ENCODE measurements at regions not wholly inside any gene's neighbourhood (a gene's known extent, or its start where the extent isn't known, plus 50 kb on each side); places are given as distances from the start of the nearest gene placed in this dataset.

DNA sequence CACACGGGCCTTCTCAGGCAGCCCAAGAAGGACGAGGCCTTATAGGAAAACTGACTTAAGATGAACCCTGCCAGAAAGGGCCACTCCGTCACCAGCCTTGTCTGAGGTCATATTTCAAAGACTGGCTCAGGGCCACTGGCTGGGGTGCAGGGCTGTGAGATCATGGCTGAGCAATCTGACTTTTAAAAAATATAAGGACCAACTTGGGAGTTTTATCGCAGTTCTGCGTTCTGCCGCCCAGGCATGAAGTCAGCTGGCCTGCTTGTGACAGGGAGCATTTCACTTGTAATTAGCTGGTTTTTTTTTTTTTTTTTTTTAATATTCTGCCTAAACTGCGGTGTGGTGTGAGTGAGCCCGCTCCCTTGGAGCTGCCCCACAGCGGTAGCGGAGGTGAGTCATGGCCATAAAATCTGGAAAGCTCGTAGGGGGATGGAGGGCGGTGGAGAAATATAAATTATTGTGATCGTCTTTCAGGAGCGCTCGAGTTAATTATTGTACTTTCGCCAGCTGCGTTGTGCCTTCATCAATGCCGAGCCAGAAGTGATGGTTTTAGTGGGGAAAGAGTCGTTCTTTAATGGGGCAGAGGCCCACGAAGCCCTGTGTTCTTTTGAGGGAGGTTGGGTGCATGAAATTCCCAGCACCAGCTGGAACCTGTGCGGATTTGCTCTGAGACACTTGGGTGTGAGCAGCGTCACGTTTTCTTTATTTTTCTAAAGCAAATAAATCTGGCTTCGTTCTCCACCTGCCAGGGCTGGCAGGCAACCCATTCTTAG, 231.9 kb downstream of the C12orf75 start:
- TF ChIP-seq ZNF274 (IDR thresholded peaks at IDR 0.05; ENCODE audit: insufficient read depth, insufficient read length) (no peak), EP300 (IDR thresholded peaks at IDR 0.05; ENCODE audit: borderline replicate concordance in 1 of 2, control insufficient read depth in 1 of 2, low read depth in 2 of 2, low read length in 2 of 2) (no peak), CHD2 (IDR thresholded peaks at IDR 0.05; ENCODE audit: borderline replicate concordance, low read depth, low read length) (no peak), RB1 (IDR thresholded peaks at IDR 0.05; ENCODE audit: borderline replicate concordance) (no peak), GABPA (IDR thresholded peaks at IDR 0.05; ENCODE audit: low read depth) (no peak), KDM1A (IDR thresholded peaks at IDR 0.05; ENCODE audit: borderline replicate concordance) (no peak), POLR2A (IDR thresholded peaks at IDR 0.05; ENCODE audit: low read depth, low read length) (no peak), BRCA1 (IDR thresholded peaks at IDR 0.05; ENCODE audit: low read depth, low read length) (no peak), EED (IDR thresholded peaks at IDR 0.05; ENCODE audit: low read depth) (no peak), POLR2AphosphoS5 (IDR thresholded peaks at IDR 0.05; ENCODE audit: low read length) (no peak), CBX5 (IDR thresholded peaks at IDR 0.05; ENCODE audit: low read depth) (no peak), TCF12 (IDR thresholded peaks at IDR 0.05; ENCODE audit: low read depth, low read length) (no peak)
- TF ChIP-seq, protein P1, sequence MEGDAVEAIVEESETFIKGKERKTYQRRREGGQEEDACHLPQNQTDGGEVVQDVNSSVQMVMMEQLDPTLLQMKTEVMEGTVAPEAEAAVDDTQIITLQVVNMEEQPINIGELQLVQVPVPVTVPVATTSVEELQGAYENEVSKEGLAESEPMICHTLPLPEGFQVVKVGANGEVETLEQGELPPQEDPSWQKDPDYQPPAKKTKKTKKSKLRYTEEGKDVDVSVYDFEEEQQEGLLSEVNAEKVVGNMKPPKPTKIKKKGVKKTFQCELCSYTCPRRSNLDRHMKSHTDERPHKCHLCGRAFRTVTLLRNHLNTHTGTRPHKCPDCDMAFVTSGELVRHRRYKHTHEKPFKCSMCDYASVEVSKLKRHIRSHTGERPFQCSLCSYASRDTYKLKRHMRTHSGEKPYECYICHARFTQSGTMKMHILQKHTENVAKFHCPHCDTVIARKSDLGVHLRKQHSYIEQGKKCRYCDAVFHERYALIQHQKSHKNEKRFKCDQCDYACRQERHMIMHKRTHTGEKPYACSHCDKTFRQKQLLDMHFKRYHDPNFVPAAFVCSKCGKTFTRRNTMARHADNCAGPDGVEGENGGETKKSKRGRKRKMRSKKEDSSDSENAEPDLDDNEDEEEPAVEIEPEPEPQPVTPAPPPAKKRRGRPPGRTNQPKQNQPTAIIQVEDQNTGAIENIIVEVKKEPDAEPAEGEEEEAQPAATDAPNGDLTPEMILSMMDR (IDR thresholded peaks at IDR 0.05 in 2 of 3, conservative IDR thresholded peaks at IDR 0.05 in 1 of 3; ENCODE audit: control insufficient read depth in 2 of 3, extremely low read depth in 1 of 3, insufficient read depth in 1 of 3, low read depth in 3 of 3, low read length in 3 of 3) = no peak
- TF ChIP-seq, protein P2, sequence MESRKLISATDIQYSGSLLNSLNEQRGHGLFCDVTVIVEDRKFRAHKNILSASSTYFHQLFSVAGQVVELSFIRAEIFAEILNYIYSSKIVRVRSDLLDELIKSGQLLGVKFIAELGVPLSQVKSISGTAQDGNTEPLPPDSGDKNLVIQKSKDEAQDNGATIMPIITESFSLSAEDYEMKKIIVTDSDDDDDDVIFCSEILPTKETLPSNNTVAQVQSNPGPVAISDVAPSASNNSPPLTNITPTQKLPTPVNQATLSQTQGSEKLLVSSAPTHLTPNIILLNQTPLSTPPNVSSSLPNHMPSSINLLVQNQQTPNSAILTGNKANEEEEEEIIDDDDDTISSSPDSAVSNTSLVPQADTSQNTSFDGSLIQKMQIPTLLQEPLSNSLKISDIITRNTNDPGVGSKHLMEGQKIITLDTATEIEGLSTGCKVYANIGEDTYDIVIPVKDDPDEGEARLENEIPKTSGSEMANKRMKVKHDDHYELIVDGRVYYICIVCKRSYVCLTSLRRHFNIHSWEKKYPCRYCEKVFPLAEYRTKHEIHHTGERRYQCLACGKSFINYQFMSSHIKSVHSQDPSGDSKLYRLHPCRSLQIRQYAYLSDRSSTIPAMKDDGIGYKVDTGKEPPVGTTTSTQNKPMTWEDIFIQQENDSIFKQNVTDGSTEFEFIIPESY (IDR thresholded peaks at IDR 0.05) = no peak
